ENCODE measurements at regions not wholly inside any gene's neighbourhood (a gene's known extent, or its start where the extent isn't known, plus 50 kb on each side); places are given as distances from the start of the nearest gene placed in this dataset.

GRCh38 chr3:181418233-181418632, 293.5 kb upstream of the SOX2 start:
- TF ChIP-seq EZH2phosphoT487 (IDR thresholded peaks at IDR 0.05; ENCODE audit: low read depth) (no peak), CTCF (IDR thresholded peaks at IDR 0.05; ENCODE audit: low read depth, low read length) (no peak)
- Histone ChIP-seq H3K9ac (ENCODE audit: low read length) (no peak overlapping the region), H3K4me2 (ENCODE audit: low read length) (no peak overlapping the region)

GRCh38 chr3:181417748-181418147, 294.0 kb upstream of the SOX2 start:
- Histone ChIP-seq H3K79me2 (ENCODE audit: low read length) (no peaks in the 10 kb centered on the region), H3K4me3 (ENCODE audit: low read length) (no peak overlapping the region), H3K27ac (ENCODE audit: low read length) (no peak overlapping the region), H3K9ac (ENCODE audit: low read length) (no peak overlapping the region), H3K27me3 (ENCODE audit: low read depth, low read length) (no peaks in the 10 kb centered on the region; the same call in 1 of the 2 replicates), H3K4me1 (ENCODE audit: low read length) (no peaks in the 10 kb centered on the region), H3K4me2 (ENCODE audit: low read length) (no peak overlapping the region), H3K9me3 (ENCODE audit: insufficient read depth, low read length) (no peaks in the 10 kb centered on the region), H4K20me1 (ENCODE audit: insufficient read depth, low read length) (no peaks in the 10 kb centered on the region), H3K36me3 (replicated peaks; ENCODE audit: low read depth, low read length) (no peaks in the 10 kb centered on the region), H2AFZ (ENCODE audit: low read depth, low read length) (no peak overlapping the region)
- TF ChIP-seq EZH2phosphoT487 (IDR thresholded peaks at IDR 0.05; ENCODE audit: low read depth) (no peak), CTCF (IDR thresholded peaks at IDR 0.05; ENCODE audit: low read depth, low read length) (no peak)

More at GRCh38 chr3:181418233-181418632, 293.5 kb upstream of the SOX2 start:
- Histone ChIP-seq H2AFZ (ENCODE audit: low read depth, low read length) (no peak overlapping the region), H4K20me1 (ENCODE audit: insufficient read depth, low read length) (no peaks in the 10 kb centered on the region), H3K27ac (ENCODE audit: low read length) (no peak overlapping the region), H3K27me3 (ENCODE audit: low read depth, low read length) (no peaks in the 10 kb centered on the region; the same call in 1 of the 2 replicates), H3K4me1 (ENCODE audit: low read length) (no peaks in the 10 kb centered on the region), H3K36me3 (replicated peaks; ENCODE audit: low read depth, low read length) (no peaks in the 10 kb centered on the region), H3K4me3 (ENCODE audit: low read length) (no peak overlapping the region), H3K79me2 (ENCODE audit: low read length) (no peaks in the 10 kb centered on the region), H3K9me3 (ENCODE audit: insufficient read depth, low read length) (no peaks in the 10 kb centered on the region)

GRCh38 chr3:181410870-181411269, 300.9 kb upstream of the SOX2 start:
- no peak overlapping the region for H3K4me3 ChIP-seq (ENCODE audit: low read length)
- H3K36me3 ChIP-seq (replicated peaks; ENCODE audit: low read depth, low read length): no peaks in the 10 kb centered on the region
- peaks cover 4% of the 10 kb centered on the region; the same call in 1 of the 2 replicates for H3K9me3 ChIP-seq (ENCODE audit: insufficient read depth, low read length)
- no peak overlapping the region for H3K27ac ChIP-seq (ENCODE audit: low read length)
- H3K4me2 ChIP-seq (ENCODE audit: low read length): no peak overlapping the region
- no peaks in the 10 kb centered on the region for H3K4me1 ChIP-seq (ENCODE audit: low read length)
- H3K9ac ChIP-seq (ENCODE audit: low read length): no peak overlapping the region
- H3K27me3 ChIP-seq (ENCODE audit: low read depth, low read length): no peaks in the 10 kb centered on the region; the same call in 1 of the 2 replicates
- no peak for TF ChIP-seq CTCF (IDR thresholded peaks at IDR 0.05; ENCODE audit: low read depth, low read length)
- no peak for TF ChIP-seq EZH2phosphoT487 (IDR thresholded peaks at IDR 0.05; ENCODE audit: low read depth)
- H2AFZ ChIP-seq (ENCODE audit: low read depth, low read length): no peak overlapping the region
- no peaks in the 10 kb centered on the region for H3K79me2 ChIP-seq (ENCODE audit: low read length)
- no peaks in the 10 kb centered on the region for H4K20me1 ChIP-seq (ENCODE audit: insufficient read depth, low read length)

GRCh38 chr3:181403876-181404660, 307.7 kb upstream of the SOX2 start:
- Histone ChIP-seq H2AFZ (ENCODE audit: low read depth, low read length) (no peak overlapping the region), H3K4me3 (ENCODE audit: low read length) (no peak overlapping the region), H3K27ac (ENCODE audit: low read length) (no peak overlapping the region), H3K9ac (ENCODE audit: low read length) (no peak overlapping the region), H3K4me2 (ENCODE audit: low read length) (no peak overlapping the region), H4K20me1 (ENCODE audit: insufficient read depth, low read length) (no peaks in the 10 kb centered on the region), H3K79me2 (ENCODE audit: low read length) (no peaks in the 10 kb centered on the region), H3K27me3 (ENCODE audit: low read depth, low read length) (no peaks in the 10 kb centered on the region), H3K9me3 (ENCODE audit: insufficient read depth, low read length) (no peaks in the 10 kb centered on the region), H3K36me3 (replicated peaks; ENCODE audit: low read depth, low read length) (no peaks in the 10 kb centered on the region), H3K4me1 (ENCODE audit: low read length) (no peaks in the 10 kb centered on the region)
- no peak for TF ChIP-seq CTCF (IDR thresholded peaks at IDR 0.05; ENCODE audit: low read depth, low read length)
- no peak for TF ChIP-seq EZH2phosphoT487 (IDR thresholded peaks at IDR 0.05; ENCODE audit: low read depth)

All from OCI-LY3 (cell line).